ENCODE measurements at regions not wholly inside any gene's neighbourhood (a gene's known extent, or its start where the extent isn't known, plus 50 kb on each side); places are given as distances from the start of the nearest gene placed in this dataset.

DNA sequence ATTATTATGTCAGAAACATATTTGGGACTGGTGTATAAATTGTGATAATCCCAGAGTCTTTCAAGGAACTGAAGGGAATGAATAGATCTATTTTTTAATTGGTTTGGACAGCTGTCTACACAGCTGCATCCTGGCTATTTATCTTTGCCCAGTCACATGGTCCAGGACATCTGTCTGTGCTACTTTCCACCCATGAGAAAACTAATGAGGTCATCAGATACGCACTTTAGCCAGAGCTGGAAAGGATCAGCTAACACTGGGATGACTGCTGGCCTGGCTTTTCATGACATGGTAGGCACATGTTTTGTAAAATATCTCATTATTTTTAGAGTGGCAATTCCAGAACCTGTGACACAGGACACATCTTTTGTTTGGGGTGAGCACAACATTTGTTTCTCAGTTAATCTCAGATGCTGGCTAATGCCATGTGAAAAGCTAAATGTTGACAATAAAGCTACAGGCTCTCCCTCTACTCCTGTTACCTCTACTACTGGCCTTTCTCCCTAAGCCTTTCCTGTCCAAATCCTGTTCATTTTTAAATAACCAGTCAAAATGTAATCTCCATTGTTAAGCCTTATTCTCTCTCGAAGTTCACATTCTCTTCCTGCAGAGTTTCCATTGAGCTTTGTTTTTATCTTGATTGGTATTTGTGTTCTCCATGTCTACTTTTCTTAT is 500.7 kb downstream of the RIT2 start:
- no peak for DNase-seq (ENCODE audit: low read depth, low spot score)

DNA sequence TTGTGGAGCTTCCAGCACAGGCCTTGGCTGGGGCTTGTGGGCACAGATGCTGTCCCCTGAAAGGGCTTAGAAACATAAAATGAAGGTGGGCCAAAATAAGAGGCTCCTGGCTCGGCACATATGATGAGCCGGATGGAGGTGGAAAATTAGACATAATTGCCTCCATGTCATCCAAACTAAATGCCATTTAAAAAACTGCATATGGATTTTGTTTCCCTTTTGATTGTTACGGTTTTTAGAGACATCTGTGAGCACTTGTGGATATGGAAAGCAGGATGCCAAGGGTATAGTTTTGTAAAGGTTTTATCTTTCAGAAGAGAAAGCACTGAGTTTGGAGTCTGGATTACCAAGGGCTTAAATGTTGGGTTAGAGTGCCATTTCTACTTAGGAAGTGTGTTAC is 498.3 kb downstream of the RIT2 start:
- DNase-seq (ENCODE audit: low read depth, low spot score): no peak

DNA sequence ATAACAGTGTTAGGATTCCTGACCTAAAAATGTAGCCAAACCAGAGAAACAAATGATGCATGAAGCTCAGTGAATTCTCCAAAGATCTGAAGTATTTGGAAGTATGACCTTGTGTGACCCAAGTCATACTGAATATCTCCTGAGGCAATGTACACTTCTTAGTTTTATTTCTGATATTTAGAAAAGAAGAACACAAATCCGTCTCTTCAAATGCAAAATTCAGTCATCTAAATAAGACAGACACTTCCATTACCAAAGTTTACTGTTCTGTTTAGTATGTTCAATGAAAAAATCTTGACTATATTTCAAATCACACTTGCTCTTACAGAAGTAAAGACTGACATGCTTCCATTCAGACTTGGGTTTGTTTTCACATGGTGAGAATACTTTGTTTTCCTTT is 495.7 kb downstream of the RIT2 start:
- DNase-seq (ENCODE audit: low read depth, low spot score): no peak

DNA sequence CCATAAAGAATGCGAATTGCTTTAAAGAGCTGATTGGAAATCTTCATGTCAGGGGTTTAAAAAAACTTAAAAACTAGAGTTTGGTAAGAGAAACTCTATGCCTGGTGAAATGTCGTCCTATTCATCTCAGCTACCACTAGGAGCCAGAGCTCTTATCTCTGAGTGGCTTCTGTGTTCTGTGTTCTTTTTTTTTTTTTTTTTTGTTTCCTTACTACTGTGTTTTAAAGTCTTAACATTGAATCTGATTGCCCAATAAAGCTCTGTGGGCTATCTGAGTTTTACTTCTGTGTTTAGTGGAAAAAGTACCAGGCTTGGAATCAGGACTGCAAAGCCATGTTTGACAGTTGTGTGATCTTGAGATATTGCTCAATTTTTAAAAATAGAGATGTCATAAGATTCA is 494.8 kb downstream of the RIT2 start:
- DNase-seq (ENCODE audit: low read depth, low spot score): no peak

GRCh38 chr18:42623935-42624334 is 491.6 kb downstream of the RIT2 start:
- no peak for DNase-seq (ENCODE audit: low read depth, low spot score)

GRCh38 chr18:42632801-42633200 is 482.7 kb downstream of the RIT2 start:
- no peak for DNase-seq (ENCODE audit: low read depth, low spot score)

GRCh38 chr18:42635378-42636048 is 480.0 kb downstream of the RIT2 start:
- no peak for DNase-seq (ENCODE audit: low read depth, low spot score)

- no peak for DNase-seq (ENCODE audit: low read depth, low spot score)
Measured at GRCh38 chr18:42636309-42636708, 479.2 kb downstream of the RIT2 start.

DNA sequence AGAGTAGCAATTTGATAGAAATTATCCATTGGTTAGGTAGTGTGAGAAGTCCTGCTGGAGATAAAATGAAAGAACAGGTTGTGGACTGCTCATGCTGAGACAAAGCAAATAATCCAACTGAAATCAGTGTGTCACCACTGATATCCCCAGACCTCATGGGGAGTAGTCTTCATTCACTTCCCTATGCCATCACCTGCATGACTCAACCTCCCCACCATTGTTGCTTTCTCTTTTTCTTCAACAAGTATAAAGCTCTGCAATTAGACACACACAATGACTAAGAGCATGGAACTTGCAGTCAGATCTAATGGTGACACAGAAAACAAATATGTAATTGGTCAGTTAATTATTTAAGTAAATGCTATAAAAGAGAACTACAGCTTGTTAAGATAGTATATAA is 475.3 kb downstream of the RIT2 start:
- DNase-seq (ENCODE audit: low read depth, low spot score): no peak

DNA sequence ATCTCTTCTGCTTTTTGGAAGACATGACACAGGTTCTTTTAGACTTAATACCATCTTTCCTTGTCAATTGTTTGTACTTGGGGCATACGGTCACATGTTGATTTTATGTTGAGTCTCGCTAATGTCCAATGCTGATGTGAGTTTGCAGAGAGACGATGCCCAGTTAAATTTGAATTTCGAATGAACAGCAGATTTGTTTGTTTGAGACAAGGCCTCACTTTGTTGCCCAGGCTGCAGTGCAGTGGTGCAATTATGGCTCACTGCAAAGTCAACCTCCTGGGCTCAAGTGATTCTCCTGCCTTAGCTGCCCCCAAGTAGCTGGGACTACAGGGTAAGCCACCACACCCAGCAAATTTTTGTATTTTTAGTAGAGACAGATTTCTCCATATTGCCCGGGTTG is 473.5 kb downstream of the RIT2 start:
- no peak for DNase-seq (ENCODE audit: low read depth, low spot score)

DNA sequence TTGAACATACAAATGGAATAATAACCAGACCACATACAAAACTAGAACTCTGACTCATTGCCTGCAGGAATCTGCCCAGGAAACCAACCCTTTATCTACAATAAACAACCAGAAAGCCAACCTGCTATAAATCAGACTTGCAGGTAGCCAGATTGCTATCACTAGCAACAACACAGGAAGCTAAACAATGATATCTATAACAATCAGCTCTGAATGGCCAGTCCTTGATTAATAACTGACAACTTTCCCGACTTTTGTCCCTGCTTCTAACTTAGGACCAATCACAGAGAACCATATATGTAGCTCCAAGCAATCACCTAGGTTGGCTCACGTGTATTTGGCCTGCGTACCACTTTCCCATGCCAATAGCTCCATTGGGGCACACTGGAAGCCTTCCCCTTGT is 470.8 kb downstream of the RIT2 start:
- no peak for DNase-seq (ENCODE audit: low read depth, low spot score)

- no peak for DNase-seq (ENCODE audit: low read depth, low spot score)
Measured at GRCh38 chr18:42649331-42650035, 466.0 kb downstream of the RIT2 start.

- no peak for DNase-seq (ENCODE audit: low read depth, low spot score)
Measured at GRCh38 chr18:42654556-42654955, 460.9 kb downstream of the RIT2 start.

DNA sequence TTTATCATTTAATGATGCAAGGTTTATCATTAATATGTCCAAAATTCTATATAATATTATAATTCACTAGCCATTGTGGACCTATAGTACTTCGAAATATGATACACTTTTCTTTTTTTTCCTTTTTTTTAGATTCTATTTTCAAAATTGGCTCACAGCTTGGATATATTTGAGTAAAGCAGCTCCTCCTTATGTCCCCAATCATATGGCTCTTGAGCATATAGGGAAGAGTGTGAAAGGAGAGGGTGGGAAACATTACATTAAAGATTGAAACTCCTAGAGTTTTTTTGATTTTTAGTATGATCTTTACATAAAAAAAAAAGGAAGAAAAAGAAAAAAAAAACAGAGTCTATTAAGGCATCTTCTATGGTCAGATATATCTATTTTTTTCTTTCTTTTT is 457.9 kb downstream of the RIT2 start:
- DNase-seq (ENCODE audit: low read depth, low spot score): no peak

GRCh38 chr18:42658171-42658570 is 457.3 kb downstream of the RIT2 start:
- no peak for DNase-seq (ENCODE audit: low read depth, low spot score)

DNA sequence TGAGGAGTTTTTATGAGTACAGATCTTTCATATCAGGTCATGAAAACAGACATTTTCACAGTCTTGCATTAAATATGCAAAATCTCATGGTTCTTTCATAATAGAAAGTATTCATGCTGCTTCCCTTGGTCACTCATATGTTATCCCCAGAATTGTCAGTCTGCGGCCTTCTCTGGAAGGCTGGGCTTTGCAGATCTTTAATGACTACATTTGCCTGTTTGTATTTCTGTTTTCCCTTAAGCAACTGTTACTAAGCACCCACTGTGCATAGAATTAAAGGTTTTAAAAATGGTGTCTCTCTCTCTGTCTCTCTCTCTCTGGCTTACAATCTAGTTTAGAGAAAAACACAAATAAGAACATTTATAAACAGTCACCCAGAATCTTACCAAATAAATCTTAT is 456.3 kb downstream of the RIT2 start:
- DNase-seq (ENCODE audit: low read depth, low spot score): no peak

DNA sequence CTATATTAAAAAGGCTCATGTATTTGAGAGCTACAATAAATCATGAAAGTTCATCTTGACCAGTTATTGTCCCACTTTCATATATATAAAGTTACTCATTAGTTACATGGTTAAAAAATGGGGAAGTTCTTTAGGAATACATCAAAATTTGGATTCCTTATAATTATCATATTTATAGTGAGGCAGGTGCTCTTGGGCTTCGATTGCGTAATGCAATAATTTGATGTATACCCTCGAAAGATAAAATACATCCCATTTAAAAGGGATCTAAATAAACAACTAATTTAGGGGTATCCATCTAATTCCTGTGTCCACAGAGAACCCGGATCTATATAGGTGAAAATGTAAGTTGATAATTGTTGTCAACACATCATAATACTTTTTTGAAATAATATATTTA is 444.6 kb downstream of the RIT2 start:
- no peak for DNase-seq (ENCODE audit: low read depth, low spot score)

GRCh38 chr18:42675810-42676209 is 439.7 kb downstream of the RIT2 start:
- DNase-seq (ENCODE audit: low read depth, low spot score): no peak

GRCh38 chr18:42683094-42683493 is 432.4 kb downstream of the RIT2 start:
- no peak for DNase-seq (ENCODE audit: low read depth, low spot score)

DNA sequence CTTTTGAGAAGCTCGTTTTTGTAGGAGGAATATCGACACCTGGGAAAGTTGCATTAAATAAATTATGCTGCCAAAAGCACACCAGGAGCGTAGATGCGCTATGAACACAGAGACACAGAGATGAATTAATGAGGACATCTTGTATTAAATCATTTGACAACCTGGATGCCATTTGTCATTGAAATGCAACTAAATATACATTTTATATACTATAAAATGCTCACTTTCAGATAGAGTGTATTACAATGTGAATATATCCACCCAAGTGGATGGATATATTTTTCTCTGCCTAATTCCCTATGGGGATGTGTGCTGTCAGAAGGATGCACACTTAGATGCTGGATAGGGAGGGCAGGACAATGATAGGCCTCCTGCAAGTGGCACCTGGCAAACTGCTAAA is 426.2 kb downstream of the RIT2 start:
- no peak for DNase-seq (ENCODE audit: low read depth, low spot score)
